Panc1 (cell line): ENCODE measurements at regions not wholly inside any gene's neighbourhood (a gene's known extent, or its start where the extent isn't known, plus 50 kb on each side); places are given as distances from the start of the nearest gene placed in this dataset.

ENCODE experiments used
- CTCF ChIP-seq: fragments of 450-650 bp; IDR thresholded peaks from 2 replicates; pipeline ENCODE4 v1.5.1; 2017; ENCODE audit warnings: mild to moderate bottlenecking
- POLR2AphosphoS5 ChIP-seq: IDR thresholded peaks from 2 replicates; pipeline ENCODE4 v1.6.1; 2012; ENCODE audit warnings: mild to moderate bottlenecking, low read depth, low read length, moderate library complexity
- TF ChIP-seq, protein P1 (sequence below), 2 experiments: IDR thresholded peaks; 2 replicates each; pipeline ENCODE4 v1.6.1; 2011 to 2012; ENCODE audit warnings: low read depth in 2 of 2, control low read depth in 1 of 2, low read length in 1 of 2, mild to moderate bottlenecking in 1 of 2, moderate library complexity in 1 of 2; ENCODE audit not compliant: insufficient read depth in 1 of 2

- TF ChIP-seq CTCF = no peak
- no peak for TF ChIP-seq POLR2AphosphoS5
- TF ChIP-seq, protein P1, sequence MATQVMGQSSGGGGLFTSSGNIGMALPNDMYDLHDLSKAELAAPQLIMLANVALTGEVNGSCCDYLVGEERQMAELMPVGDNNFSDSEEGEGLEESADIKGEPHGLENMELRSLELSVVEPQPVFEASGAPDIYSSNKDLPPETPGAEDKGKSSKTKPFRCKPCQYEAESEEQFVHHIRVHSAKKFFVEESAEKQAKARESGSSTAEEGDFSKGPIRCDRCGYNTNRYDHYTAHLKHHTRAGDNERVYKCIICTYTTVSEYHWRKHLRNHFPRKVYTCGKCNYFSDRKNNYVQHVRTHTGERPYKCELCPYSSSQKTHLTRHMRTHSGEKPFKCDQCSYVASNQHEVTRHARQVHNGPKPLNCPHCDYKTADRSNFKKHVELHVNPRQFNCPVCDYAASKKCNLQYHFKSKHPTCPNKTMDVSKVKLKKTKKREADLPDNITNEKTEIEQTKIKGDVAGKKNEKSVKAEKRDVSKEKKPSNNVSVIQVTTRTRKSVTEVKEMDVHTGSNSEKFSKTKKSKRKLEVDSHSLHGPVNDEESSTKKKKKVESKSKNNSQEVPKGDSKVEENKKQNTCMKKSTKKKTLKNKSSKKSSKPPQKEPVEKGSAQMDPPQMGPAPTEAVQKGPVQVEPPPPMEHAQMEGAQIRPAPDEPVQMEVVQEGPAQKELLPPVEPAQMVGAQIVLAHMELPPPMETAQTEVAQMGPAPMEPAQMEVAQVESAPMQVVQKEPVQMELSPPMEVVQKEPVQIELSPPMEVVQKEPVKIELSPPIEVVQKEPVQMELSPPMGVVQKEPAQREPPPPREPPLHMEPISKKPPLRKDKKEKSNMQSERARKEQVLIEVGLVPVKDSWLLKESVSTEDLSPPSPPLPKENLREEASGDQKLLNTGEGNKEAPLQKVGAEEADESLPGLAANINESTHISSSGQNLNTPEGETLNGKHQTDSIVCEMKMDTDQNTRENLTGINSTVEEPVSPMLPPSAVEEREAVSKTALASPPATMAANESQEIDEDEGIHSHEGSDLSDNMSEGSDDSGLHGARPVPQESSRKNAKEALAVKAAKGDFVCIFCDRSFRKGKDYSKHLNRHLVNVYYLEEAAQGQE (IDR thresholded peaks at IDR 0.05; ENCODE audit: insufficient read depth in 1 of 2, low read depth in 2 of 2, low read length in 1 of 2) = no peak
Measured at GRCh38 chr21:41601573-41602368, 93.8 kb upstream of the TMPRSS2 start.
